NCI-H510A (cell line): ENCODE measurements at regions not wholly inside any gene's neighbourhood (a gene's known extent, or its start where the extent isn't known, plus 50 kb on each side); places are given as distances from the start of the nearest gene placed in this dataset.
A peak's percentile ranks its signal among the peaks of the same experiment; 100 is the strongest.
"Not testable (repeated sequence)": the region's sequence is repeated elsewhere in the genome, so short reads cannot be mapped to it uniquely, and the experiment has no call there.

Source experiments
- DNase-seq: peaks from one replicate; lab custom pipeline; 2025; lab: John Stamatoyannopoulos, UW

- DNase-seq, result no peak
These were observed 427.0 kb upstream of the SPTLC3 start for GRCh38 chr20:12581644-12582289.

- DNase-seq, result not testable (repeated sequence)
These were observed 426.1 kb upstream of the SPTLC3 start for GRCh38 chr20:12582710-12583109.

- DNase-seq, result peak; percentile 83
These were observed 416.8 kb upstream of the SPTLC3 start for GRCh38 chr20:12591949-12592470.

- no peak for DNase-seq
These were observed 416.0 kb upstream of the SPTLC3 start for GRCh38 chr20:12592756-12593155.

GRCh38 chr20:12593342-12593873 is 415.4 kb upstream of the SPTLC3 start:
- no peak for DNase-seq

- peak; percentile 22 for DNase-seq
These were observed 414.2 kb upstream of the SPTLC3 start for GRCh38 chr20:12594410-12595088.

GRCh38 chr20:12595841-12596240 is 412.9 kb upstream of the SPTLC3 start:
- no peak for DNase-seq

- DNase-seq, result no peak
These were observed 411.9 kb upstream of the SPTLC3 start for GRCh38 chr20:12596863-12597262.

GRCh38 chr20:12597551-12597950 is 411.2 kb upstream of the SPTLC3 start:
- DNase-seq, result no peak

- DNase-seq, result no peak
These were observed 409.9 kb upstream of the SPTLC3 start for GRCh38 chr20:12598894-12599293.

- DNase-seq, result no peak
These were observed 409.3 kb upstream of the SPTLC3 start for GRCh38 chr20:12599494-12599893.

GRCh38 chr20:12605751-12606150 is 403.0 kb upstream of the SPTLC3 start:
- DNase-seq, result peak; percentile 7

- no peak for DNase-seq
These were observed 397.9 kb upstream of the SPTLC3 start for GRCh38 chr20:12610871-12611270.

- DNase-seq, result no peak
These were observed 394.0 kb upstream of the SPTLC3 start for GRCh38 chr20:12614764-12615163.

- DNase-seq, result no peak
These were observed 391.7 kb upstream of the SPTLC3 start for GRCh38 chr20:12617076-12617475.

- DNase-seq, result no peak
These were observed 384.9 kb upstream of the SPTLC3 start for GRCh38 chr20:12623870-12624269.

- DNase-seq, result no peak
These were observed 381.3 kb upstream of the SPTLC3 start for GRCh38 chr20:12627485-12627884.

GRCh38 chr20:12638633-12639312 is 370.0 kb upstream of the SPTLC3 start:
- DNase-seq, result no peak

- DNase-seq, result no peak
These were observed 368.5 kb upstream of the SPTLC3 start for GRCh38 chr20:12640251-12640650.

- no peak for DNase-seq
These were observed 367.2 kb upstream of the SPTLC3 start for GRCh38 chr20:12641619-12642018.

- no peak for DNase-seq
These were observed 364.3 kb upstream of the SPTLC3 start for GRCh38 chr20:12644461-12644860.

- no peak for DNase-seq
These were observed 359.5 kb upstream of the SPTLC3 start for GRCh38 chr20:12649234-12649633.

GRCh38 chr20:12653642-12654041 is 355.1 kb upstream of the SPTLC3 start:
- no peak for DNase-seq
